PC-9 (cell line): ENCODE measurements at regions not wholly inside any gene's neighbourhood (a gene's known extent, or its start where the extent isn't known, plus 50 kb on each side); places are given as distances from the start of the nearest gene placed in this dataset.

Experiments used
- BruUV-seq: library from RNA; stranded (reverse); fragments of 400-500 nt; replicated peaks from 2 replicates; lab custom pipeline; 2021; lab: Mats Ljungman, UMichigan
- CTCF ChIA-PET: fragments of 300-600 bp; sonication (Branson Sonifier 250); formaldehyde crosslinking; loops from one replicate; lab custom pipeline; 2022; ENCODE audit warnings: antibody characterized with exemption; lab: Charles Lee
- POLR2A ChIA-PET: fragments of 300-600 bp; sonication (Branson Sonifier 250); formaldehyde crosslinking; loops from one replicate; lab custom pipeline; 2022; ENCODE audit warnings: antibody characterized with exemption; ENCODE audit not compliant: unreplicated experiment; lab: Charles Lee
- DNase-seq, 2 experiments: peaks; one replicate each; pipeline versions ENCODE4 v3.0.0 to v3.0.0-alpha.2; 2015 to 2022; ENCODE audit warnings: mixed read lengths in 1 of 2
- H2AFZ ChIP-seq: fragments of 200-600 bp; sonication (generic); 2 replicates; pipeline ENCODE4 v1.8.1; 2017; ENCODE audit warnings: antibody characterized with exemption
- H3F3A ChIP-seq: fragments of 200-600 bp; sonication (generic); 2 replicates; pipeline ENCODE4 v1.8.1; 2017; ENCODE audit warnings: antibody characterized with exemption, mild to moderate bottlenecking, low read depth; ENCODE audit not compliant: insufficient read depth
- H3K27ac ChIP-seq: fragments of 200-600 bp; sonication (generic); 2 replicates; pipeline ENCODE4 v1.6.1; 2016; ENCODE audit warnings: mixed run types
- H3K27me3 ChIP-seq: fragments of 200-600 bp; sonication (generic); 2 replicates; pipeline ENCODE4 v1.6.1; 2016; ENCODE audit warnings: low read depth, mixed run types; ENCODE audit not compliant: insufficient read depth
- H3K36me3 ChIP-seq: fragments of 200-600 bp; sonication (generic); 2 replicates; pipeline ENCODE4 v1.6.1; 2016; ENCODE audit warnings: low read depth, mixed run types
- H3K4me1 ChIP-seq: fragments of 200-600 bp; sonication (generic); replicated peaks from 2 replicates; pipeline ENCODE4 v1.6.1; 2016; ENCODE audit warnings: mixed run types; ENCODE audit not compliant: insufficient read depth
- H3K4me2 ChIP-seq: fragments of 200-600 bp; sonication (generic); 2 replicates; pipeline ENCODE4 v1.6.1; 2017; ENCODE audit warnings: mixed run types
- H3K4me3 ChIP-seq: fragments of 200-600 bp; sonication (generic); 2 replicates; pipeline ENCODE4 v1.6.1; 2016; ENCODE audit warnings: mixed run types
- H3K79me2 ChIP-seq: fragments of 200-600 bp; sonication (generic); 2 replicates; pipeline ENCODE4 v1.6.1; 2017; ENCODE audit warnings: low read depth, mixed run types
- H3K9me2 ChIP-seq: fragments of 200-600 bp; sonication (generic); 2 replicates; pipeline ENCODE4 v1.8.1; 2017; ENCODE audit warnings: mild to moderate bottlenecking; ENCODE audit not compliant: insufficient read depth
- H3K9me3 ChIP-seq: fragments of 200-600 bp; sonication (generic); 2 replicates; pipeline ENCODE4 v1.8.1; 2016; ENCODE audit warnings: low read depth; ENCODE audit not compliant: insufficient read depth
- H4K20me1 ChIP-seq: fragments of 200-600 bp; sonication (generic); 2 replicates; pipeline ENCODE4 v1.8.1; 2017; ENCODE audit not compliant: insufficient read depth
- CTCF ChIP-seq: fragments of 200-600 bp; sonication (generic); conservative IDR thresholded peaks from 2 replicates; pipeline ENCODE4 v1.6.1; 2017; ENCODE audit warnings: mixed run types, antibody characterized with exemption, mild to moderate bottlenecking, moderate library complexity
- EZH2 ChIP-seq: fragments of 200-600 bp; sonication (generic); IDR thresholded peaks from 2 replicates; pipeline ENCODE4 v1.8.0; 2017; ENCODE audit warnings: antibody characterized with exemption, low read depth
- intact Hi-C: fragments of 100-400 bp; cut with micrococcal nuclease; formaldehyde crosslinking; loops from one replicate; pipeline ENCODE4 v1.10.0; 2022; ENCODE audit not compliant: unreplicated experiment

GRCh38 chrX:14083783-14084182 is 54.1 kb upstream of the GEMIN8 start:
- H2AFZ ChIP-seq: no peak overlapping the region
- no peak overlapping the region for H3K27ac ChIP-seq
- no TSS peak for BruUV-seq
- H3K4me2 ChIP-seq: no peak overlapping the region
- TF ChIP-seq EZH2: no peak
- no peak for TF ChIP-seq CTCF
- H3F3A ChIP-seq: no peaks in the 10 kb centered on the region
- no peaks in the 10 kb centered on the region for H3K9me2 ChIP-seq
- H4K20me1 ChIP-seq: no peaks in the 10 kb centered on the region
- no peak overlapping the region for H3K4me3 ChIP-seq
- DNase-seq: no peak
- H3K9me3 ChIP-seq: no peaks in the 10 kb centered on the region
- intact Hi-C loops: no loop called here
- no peaks in the 10 kb centered on the region for H3K36me3 ChIP-seq
- H3K4me1 ChIP-seq: no peaks in the 10 kb centered on the region
- H3K79me2 ChIP-seq: no peaks in the 10 kb centered on the region
- H3K27me3 ChIP-seq: no peaks in the 10 kb centered on the region
- ChIA-PET CTCF (no interaction called here), POLR2A (no interaction called here)

GRCh38 chrX:14079891-14080430 is 50.3 kb upstream of the GEMIN8 start:
- no peak overlapping the region for H3K4me2 ChIP-seq
- CTCF ChIA-PET: no interaction called here
- H2AFZ ChIP-seq: no peak overlapping the region
- H4K20me1 ChIP-seq: no peaks in the 10 kb centered on the region
- TF ChIP-seq CTCF (no peak), EZH2 (no peak)
- no TSS peak for BruUV-seq
- no peaks in the 10 kb centered on the region for H3K4me1 ChIP-seq
- H3K9me3 ChIP-seq: no peaks in the 10 kb centered on the region
- no peaks in the 10 kb centered on the region for H3K79me2 ChIP-seq
- no peaks in the 10 kb centered on the region for H3K36me3 ChIP-seq
- H3K9me2 ChIP-seq: no peaks in the 10 kb centered on the region
- H3K4me3 ChIP-seq: no peak overlapping the region
- no peaks in the 10 kb centered on the region for H3K27me3 ChIP-seq
- POLR2A ChIA-PET: no interaction called here
- no peaks in the 10 kb centered on the region for H3F3A ChIP-seq
- intact Hi-C loops: no loop called here
- H3K27ac ChIP-seq: no peak overlapping the region
- no peak for DNase-seq
